Epidermal melanocyte (primary cell): ENCODE measurements at regions not wholly inside any gene's neighbourhood (a gene's known extent, or its start where the extent isn't known, plus 50 kb on each side); places are given as distances from the start of the nearest gene placed in this dataset.
"Not testable (repeated sequence)": the region's sequence is repeated elsewhere in the genome, so short reads cannot be mapped to it uniquely, and the experiment has no call there.

Experiments used
- DNase-seq: peaks from one replicate; pipeline ENCODE4 v3.0.0; 2011; ENCODE audit warnings: low spot score; ENCODE audit not compliant: insufficient read length

DNA sequence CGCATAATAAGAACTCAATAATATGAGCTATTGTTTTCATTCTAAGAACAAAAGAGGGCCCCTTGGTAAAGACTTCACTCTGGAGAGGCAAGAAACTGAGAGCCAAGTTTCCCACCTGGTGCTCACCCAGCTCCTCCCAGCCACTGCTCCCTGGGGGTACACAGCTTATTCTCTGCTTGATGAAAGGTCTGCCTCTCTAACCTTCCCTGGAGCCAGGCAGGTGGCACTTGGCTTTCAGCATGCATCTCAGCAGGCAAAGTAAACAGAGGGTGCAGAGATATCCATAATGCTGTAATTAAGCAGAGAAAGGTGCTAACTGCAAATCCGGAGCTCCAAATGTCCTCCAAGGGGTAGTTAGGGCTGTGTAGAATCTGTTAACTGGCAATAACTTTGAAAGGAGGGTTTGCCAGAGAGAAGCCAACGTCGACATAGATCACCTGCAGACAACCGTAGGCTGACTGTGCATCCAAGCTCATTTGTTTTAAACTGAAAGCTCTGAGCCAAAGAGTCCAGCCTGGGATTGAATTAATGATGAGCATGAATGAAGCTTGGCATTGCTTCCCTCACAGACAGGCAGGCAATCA is 159.6 kb upstream of the PROK2 start:
- no peak for DNase-seq

DNA sequence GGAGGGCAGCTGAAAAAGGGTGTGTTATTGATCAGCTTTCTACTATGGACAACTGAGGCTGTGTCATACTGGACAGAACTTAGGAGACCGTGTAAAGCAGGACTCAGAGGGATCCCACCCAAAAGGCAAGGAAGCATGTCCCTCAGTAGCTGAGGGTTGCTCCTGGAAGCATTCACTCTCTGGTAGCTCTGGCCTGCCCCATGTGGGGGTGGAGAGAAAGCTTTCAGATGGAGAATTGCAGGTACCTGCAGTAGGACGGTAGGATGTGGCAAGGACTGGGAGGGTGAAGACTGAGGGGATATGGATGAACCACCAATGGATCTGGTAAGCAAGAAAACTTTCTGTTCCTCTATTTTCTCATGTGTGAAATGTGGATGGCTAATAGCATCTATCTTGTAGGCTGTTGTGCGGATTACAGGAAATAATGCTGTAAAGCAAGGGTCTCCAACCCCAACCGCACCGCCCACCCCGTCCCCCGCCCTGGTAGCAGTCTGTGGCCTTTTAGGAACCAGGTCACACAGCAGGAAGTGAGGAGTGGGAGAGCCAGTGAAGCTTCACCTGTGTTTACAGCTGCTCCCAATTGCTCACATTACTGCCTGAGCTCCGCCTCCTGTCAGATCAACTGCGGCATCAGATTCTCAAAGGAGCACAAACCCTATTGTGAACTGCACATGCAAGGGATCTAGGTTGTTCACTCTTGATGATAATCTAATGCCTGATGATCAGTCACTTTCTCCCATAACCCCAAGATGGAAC is 157.7 kb upstream of the PROK2 start:
- DNase-seq, result no peak

DNA sequence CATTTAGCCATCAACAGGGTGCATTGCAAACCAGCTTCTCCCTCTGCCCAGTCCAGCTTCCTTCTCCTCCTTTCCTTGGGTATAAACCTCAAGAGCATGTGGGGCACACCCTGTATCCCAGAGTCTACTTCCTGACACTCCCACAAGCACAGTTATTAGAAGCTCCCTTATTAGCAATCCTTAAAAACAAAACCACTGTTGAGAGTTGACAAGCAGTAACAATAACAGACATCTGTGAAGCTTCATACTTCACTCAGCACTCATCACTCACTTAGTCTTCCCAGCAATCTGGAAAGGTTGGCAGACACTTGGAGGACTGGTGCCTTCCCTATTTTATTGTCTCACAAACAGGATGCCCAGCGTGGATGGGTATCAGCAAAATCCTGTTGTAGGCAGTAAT is 155.5 kb upstream of the PROK2 start:
- DNase-seq, result no peak

DNA sequence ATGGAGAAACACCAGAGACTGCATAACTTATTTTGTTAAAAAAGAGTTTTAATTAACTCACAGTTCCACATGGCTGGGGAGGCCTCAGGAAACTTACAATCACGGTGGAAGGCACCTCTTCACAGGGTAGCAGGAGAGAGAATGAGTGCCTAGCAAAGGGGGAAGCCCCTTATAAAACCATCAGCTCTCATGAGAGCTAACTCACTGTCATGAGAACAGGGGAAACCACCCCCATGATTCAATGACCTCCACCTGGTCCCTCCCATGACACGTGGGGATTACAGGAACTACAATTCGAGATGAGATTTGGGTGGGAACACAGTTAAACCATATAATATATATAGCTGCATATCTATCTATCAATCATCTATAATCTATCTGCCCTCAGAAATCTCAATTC is 153.1 kb upstream of the PROK2 start:
- DNase-seq, result not testable (repeated sequence)

DNA sequence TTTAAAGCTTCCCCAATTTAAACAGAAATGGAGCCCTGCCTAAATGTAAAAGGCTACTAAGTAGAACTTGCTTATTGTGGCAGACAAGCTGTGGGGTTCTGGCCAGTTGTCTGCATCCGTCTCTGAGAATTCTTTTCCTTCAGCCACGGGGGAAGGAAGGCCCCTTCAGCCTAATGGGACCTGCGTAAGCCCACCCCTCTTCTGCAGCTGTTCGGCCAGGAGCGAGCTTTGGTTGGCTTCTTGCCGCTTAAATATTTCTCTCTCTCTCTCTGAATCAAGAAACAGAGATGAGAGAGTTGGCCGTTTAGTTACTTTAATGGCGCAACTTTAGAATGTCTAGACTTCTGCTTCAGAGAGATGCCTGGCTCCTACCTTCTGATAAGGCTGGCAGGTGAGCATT is 151.7 kb upstream of the PROK2 start:
- DNase-seq, result no peak

DNA sequence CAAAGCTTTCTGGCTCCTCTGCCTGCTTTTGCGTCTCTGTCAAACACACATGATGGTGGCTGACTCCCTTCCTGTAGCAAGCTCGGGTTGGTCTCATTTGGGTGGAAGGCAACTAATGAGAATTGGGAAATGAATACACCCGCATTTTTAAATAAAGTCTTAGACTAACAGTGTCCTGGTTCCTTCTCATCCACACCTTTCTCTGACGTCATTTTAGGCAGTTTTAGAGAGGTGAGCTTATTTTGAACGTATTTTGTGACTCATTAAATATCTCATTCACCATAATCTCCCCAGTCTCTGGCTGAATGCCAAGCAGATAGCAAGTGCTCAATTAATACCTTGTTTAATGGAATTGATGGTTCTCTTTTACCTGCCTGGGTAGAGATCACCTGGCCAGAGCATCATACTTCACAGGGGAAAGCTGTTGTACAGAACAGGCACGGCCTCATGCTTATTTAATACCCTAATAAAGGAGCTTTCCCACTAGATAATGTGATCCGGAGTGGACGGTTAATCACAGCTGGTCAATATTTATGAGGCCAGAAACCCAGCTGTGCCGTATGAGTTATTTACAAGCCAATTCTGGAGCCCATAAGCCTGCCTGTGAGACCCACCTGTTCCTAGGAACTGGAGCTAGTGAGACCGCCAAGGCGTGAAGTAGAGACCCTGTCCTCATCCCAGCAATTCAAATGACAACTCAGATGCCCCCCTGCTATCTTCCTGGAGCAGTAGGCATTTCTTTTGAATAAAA is 149.7 kb upstream of the PROK2 start:
- no peak for DNase-seq

DNA sequence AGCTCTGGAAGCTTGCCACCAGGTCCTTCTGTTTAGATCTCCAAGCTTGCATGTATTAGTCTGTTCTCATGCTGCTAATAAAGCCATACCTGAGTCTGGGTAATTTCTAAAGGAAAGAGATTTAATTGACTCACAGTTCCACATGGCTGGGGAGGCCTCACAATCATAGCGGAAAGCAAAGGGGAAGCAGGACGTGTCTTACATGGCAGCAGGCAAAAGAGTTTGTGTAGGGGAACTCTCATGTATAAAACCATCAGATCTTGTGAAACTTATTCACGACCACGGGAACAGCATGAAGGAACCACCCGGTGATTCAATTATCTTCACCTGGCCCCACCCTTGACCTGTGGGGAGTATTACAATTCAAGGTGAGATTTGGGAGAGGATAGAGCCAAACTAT is 147.0 kb upstream of the PROK2 start:
- no peak for DNase-seq

DNA sequence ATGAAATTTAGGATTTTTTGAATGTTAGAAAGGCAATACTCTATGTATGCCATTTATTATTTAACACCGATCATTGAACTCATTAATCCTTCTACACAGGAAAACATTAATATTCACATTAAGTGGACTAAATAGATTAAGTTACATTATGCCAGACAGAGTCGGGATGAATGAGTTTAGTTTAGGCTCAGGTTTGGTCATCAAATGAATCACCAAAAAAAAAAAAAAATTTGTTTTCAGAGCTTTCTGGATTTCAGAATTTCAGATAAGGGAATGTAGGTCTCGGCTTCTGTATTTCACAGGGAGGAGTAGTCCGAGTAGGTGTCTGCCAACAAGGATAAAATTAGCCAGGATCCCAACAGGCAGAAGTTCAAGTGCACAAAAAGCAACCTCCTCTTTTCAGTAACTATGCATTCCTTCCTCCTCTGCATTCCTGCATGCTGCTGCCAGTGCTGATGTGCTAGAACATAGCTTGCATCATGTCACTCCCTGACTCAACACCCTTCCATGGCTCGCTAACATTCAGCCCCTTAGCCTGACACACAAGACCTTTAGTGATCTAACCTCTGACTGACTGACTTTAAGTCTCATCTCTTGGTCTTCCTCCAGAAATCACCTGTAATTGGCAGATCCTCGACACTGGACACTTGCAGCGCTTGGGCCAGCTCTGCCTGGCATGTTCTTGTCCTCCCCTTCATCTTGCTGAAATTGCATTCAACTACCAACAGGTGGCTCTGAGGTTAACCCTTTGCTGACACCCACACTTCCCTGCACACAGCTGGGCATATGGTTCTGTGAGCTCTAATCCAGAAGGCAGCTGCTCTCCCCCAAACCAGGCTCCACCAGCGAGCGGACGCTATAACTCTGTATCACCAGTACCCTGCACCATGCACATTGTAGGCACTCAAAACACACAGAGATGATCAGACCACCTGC is 145.4 kb upstream of the PROK2 start:
- DNase-seq, result peak; percentile 38

DNA sequence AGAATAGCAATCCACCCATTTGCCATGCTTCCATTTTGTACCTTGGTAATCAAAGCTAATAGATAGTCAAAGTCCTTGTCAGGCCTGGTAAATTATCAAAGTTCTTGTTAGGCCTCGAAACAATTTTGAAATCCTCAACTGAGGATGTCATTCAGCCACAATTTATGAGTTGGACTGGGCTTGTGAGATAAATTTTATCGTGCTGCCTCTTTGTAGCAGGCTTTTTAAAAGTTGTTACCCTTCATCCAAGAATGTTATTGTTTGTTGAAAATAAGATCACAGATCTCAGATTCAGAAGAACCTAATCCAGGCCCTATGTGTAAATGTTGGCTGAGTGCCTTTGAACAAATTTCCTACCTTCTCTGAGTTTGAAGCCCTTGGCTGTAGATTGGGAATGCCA is 143.3 kb upstream of the PROK2 start:
- DNase-seq, result no peak

DNA sequence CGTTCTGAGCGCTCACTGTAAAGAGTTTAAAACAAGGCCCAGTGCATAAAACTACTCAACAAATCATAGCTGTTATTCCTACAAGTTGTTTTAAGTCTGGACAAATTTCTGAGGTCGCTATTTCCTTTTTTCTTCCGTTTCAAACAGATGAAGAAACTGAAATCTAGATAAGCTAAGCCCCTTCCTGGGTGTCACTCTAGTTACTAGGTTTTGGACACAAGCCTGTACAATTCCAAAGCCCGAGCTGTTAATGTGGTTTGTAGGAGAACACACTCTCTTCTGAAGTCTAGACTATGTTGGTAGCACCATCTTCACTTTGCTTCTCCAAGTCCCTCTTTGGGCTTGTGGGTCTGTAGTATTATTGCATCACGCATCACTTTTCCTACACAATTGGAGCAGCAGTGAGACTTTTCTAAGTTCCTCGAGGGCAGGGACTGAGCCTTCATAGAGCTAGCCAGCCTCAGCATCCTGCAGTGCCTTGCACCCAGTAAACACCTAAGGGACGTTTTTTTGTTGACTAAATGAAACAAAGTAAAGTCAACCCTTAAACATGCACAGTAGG is 142.6 kb upstream of the PROK2 start:
- DNase-seq, result no peak

DNA sequence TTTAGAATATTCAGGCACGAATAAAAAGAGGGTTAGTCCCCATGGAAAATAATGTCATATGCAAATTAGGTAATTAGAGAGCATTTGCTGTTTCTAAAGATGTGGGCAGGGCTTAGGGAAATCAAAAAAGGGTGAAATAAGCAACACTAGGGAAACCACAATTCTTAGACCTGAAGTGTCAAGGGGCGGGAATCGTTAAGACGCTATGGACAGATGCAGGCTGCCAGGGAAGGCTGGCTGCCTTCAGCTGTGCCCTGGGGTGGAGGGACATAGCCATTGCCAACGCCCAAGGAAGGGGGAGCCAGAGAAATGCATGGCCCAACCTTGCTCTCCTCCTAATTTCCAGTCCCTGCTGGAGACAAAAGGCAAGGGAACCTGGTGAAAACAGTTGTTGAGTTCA is 141.7 kb upstream of the PROK2 start:
- DNase-seq, result no peak

DNA sequence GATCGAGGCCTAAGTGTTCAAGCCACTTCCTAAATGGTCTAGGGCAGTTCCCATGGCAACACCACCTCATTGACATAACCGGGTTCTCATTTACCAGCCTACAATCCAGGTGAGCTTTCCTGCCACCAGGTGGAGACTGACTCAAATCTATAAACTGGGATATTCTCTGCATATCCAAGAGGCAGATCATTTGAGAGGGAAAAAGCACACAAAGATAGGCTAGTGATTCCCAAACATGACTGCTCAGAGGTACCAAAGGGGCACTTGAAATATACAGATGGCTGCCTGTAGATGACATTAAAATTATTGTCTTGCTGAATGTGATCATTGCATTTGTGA is 141.3 kb upstream of the PROK2 start:
- no peak for DNase-seq

DNA sequence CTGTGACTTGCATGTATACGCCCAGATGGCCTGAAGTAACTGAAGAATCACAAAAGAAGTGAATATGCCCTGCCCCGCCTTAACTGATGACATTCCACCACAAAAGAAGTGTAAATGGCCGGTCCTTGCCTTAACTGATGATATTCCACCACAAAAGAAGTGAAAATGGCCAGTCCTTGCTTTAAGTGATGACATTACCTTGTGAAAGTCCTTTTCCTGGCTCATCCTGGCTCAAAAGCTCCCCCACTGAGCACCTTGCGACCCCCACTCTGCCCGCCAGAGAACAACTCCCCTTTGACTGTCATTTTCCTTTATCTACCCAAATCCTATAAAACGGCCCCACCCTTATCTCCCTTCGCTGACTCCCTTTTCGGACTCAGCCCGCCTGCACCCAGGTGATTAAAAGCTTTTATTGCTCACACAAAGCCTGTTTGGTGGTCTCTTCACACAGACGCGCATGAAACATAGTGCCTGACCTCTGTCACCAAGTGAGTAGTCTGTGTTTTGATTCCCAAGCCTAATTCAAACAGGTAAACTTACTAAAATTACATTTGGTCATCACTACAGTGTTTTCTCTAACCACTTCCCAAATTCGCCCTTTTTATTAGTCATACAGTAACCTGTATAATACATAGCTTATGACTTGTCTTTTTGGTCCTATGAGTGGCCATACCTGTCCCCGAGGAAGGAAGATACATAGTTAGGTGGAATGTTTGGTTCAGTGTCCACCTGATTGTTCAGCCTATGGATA is 140.7 kb upstream of the PROK2 start:
- DNase-seq, result not testable (repeated sequence)

DNA sequence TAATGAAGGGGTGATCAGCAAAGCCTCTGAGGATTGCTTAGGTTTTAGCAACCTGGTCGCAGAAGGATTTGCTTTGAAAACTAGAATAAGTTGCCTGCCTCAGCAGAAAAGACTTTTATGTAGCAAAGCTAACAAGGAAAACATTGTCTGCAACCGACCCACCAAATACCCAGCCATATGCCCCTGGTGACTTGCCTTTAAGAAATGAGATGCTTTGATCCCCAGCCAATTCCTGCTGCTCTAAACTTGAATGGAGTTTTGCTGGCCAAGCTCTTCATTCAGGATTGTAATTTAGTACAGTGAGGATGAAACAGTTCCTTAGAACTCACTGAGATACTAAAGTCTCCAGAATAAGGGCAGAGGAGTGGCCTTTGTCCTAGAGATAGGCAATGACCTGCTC is 139.8 kb upstream of the PROK2 start:
- DNase-seq, result peak; percentile 57

DNA sequence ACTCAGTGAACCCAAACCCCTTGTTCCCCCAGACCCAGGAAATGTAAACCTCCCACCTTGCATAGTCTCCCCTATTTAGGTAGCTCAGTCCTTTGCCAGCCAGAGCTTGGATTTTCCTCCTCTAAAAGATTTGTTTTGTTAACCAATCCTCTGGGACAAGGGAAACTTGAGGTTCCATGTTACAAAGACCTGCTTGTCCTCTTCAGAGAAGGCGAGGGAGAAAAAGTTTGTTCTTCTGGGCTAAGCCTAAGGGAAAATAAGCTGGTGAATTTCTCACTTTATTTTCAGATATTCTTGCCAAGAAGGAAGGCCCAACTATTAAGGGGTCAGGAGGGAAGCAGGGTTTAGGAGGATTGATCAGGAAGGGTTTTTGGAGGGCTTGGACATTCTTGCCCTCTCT is 136.1 kb upstream of the PROK2 start:
- no peak for DNase-seq

DNA sequence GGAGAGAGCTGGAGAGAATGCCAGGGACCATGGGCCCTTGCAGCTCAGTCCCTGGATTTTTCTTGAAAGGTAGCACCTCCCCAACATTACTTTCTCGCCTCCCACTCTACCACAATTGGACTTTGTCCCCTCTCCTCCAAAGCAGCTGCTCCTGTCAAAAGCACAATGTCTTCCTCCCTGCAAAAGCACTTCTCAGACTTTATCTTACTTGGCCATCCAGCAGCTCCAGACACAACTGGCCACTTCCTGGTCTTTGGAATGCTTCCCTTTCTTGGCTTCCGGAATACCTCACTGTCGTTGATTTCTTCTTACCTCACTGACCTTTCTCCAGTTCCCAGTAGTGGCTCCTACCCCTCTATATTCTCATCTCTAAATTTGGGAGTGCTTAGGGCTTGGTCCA is 134.6 kb upstream of the PROK2 start:
- no peak for DNase-seq

DNA sequence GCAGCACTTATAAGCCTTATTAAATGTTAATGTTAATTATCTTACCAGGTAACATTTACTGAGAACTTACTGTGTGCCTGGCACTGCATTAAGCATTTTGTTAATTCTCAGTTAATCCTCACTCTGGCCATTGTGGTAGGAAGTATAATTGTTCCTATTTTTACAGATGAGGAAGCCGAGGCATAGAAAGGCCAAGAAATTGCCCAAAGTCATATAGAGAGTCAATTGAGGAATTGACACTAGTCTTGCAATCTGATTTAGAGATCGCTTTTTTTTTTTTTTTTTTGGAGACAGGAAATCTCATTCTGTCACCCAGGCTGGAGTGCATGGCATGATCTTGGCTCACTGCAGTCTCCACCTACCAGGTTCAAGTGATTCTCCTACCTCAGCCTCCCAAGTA is 132.6 kb upstream of the PROK2 start:
- no peak for DNase-seq

DNA sequence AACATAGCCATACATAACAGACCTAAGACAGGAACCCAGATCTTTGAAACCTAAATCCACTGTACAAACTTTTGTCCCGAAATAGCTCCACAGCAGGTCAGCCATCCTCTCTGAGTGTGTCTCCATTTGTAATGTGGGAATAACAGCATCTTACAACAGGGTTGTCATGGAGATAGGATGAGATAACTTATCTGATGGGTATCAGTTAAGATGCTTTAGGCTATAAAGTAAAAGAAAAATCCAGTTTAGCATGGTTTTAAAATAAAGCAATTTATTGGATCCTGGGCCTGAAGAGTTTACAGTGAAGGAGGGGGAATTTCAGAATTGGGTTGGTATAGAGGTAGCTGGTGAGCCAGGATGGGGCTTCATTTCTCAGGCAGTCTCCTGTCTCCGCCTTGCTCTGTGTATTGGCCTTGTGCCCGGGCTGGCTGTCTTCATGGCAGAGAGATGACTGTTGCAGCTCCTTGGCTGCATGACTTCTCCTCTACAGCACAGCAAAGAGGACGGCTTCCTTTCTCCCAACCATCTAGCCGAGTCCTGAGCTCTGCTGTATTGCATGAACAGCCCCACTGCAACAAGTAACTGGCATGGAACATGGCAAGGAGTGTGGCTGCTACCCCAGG is 131.9 kb upstream of the PROK2 start:
- no peak for DNase-seq

DNA sequence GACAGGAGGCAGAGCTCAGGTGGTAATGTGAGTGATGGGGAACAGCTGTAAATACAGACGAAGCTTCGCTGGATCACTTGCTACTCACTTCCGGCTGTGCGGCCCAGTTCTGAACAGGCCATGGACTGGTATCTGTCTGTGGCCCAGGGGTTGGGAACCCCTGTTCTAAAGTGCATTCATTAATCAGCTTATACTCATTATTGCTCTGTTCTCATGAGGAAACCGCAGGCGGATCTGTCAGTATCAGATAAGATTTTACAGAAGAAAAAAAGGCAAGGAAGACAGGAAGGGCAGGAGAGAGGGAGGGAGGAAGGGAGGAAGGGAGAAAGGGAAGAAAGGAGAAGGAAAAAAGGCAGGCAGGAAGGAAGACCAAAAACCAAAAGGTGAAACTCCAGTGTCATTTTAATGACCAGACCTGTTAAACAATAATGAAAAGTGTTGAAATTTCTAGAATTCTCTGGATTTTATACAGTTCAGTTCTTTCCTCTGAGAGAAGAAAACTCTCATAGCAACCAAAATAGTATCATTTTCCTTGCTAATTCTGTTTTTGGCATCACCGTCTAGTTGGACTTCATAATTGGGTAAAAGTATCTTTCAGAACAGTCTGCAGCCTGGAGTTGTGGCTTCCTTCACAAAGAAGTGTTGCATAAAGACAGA is 128.0 kb upstream of the PROK2 start:
- DNase-seq, result no peak

DNA sequence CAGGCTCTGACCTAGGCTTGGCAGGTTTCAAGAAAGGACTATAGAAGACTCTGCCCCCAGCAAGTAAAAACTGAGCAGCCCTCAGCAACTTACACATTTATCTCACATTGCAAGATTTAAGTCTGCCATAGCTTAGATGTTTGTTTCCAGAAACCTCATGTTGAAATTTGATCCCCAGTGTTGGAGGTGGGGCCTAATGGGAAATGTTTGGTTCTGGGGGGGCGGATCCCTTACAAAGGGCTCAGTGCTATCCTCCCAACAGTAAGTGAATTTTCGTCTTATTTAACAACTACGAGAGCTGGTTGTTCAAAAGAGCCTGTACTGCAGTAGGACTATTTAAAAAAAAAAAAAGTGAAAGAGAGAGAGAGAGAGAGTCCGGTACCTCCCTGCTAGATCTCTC is 125.2 kb upstream of the PROK2 start:
- DNase-seq, result no peak
